ENCODE measurements at regions not wholly inside any gene's neighbourhood (a gene's known extent, or its start where the extent isn't known, plus 50 kb on each side); places are given as distances from the start of the nearest gene placed in this dataset.
"Not testable (repeated sequence)": the region's sequence is repeated elsewhere in the genome, so short reads cannot be mapped to it uniquely, and the experiment has no call there.

DNA sequence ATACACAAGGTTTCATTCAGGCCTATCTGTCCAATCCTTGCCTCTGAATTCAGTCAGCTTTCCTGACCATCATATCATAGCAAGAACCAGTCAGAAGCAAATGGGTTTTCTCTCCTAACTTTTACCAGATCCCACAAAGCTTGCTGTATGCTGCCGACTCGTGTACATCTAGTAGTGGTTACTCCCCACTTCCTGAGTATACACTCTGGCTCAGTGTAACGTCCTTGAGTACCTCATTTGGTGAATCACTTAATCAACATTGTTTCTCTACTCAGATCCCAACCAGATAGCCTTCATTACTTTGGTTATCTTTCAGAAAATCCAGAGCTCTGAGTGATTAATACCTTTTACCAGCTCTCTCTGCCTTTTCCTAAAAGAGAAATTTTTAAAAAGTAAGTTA is 728.2 kb downstream of the GALC start:
- TF ChIP-seq POLR2A (IDR thresholded peaks at IDR 0.05; ENCODE audit: low read depth, low read length): no peak
- DNase-seq (ENCODE audit: insufficient read length, low spot score) (no peak), FAIRE-seq (no peak)

DNA sequence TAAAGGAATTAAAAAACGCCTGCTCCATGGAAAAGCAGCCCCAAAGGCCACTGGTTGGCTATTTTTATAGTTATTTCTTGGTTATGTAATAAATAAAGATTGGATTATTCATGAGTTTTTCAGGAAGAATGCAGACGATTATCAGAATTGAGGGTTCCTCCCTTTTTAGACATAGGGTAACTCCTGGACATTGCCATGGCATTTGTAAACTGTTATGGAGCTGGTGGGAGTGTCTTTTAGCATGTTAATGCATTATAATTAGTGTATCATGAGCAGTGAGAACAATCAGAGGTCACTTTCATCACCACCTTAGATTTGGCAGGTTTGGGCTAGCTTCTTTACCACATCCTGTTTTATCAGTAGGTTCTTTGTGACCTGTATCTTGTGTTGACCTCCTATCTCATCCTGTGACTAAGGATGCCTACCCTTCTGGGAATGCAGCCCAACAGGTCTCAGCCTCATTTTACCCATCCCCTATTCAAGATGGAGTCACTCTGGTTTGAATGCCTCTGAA is 728.7 kb downstream of the GALC start:
- no peak for TF ChIP-seq POLR2A (IDR thresholded peaks at IDR 0.05; ENCODE audit: low read depth, low read length)
- DNase-seq (ENCODE audit: insufficient read length, low spot score) (no peak), FAIRE-seq (no peak)

DNA sequence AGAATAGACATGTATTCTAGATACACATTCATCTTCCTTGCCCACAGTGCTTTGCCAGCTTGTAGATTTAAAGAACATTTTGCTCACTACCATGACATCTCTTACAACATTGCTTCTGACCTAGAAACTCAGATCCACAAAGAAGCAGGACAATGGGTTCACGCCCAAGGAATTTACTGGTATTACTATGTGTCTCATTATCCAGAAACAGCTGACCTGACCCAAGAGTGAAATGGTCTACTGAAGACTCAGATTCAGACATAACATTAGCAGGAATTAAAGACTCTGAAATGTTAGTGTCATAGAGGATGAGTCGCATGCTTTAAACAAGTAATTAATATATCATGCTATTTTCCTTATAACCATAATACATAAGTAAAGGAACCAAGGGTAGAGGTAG is 731.4 kb downstream of the GALC start:
- FAIRE-seq (no peak), DNase-seq (ENCODE audit: insufficient read length, low spot score) (no peak)
- TF ChIP-seq POLR2A (IDR thresholded peaks at IDR 0.05; ENCODE audit: low read depth, low read length): no peak

DNA sequence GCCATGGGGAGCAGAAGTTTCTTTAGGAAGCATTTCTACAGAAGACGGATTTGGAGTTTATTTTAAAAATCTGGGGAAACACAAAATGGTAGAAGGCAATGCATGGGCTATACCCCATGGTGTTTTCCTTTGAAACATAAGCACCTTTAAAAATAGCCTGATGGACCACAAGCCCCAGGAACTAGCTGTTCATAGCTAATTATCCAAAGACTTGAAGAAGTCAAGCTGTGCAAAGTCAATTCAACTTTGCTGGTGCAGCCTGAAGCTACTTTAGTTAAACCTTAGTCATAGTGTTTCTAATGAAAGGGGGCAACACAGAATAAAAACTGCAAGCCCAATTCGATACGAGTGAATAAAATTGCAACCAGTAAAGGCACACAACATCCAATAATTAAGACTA is 732.5 kb downstream of the GALC start:
- no peak for TF ChIP-seq POLR2A (IDR thresholded peaks at IDR 0.05; ENCODE audit: low read depth, low read length)
- FAIRE-seq (no peak), DNase-seq (ENCODE audit: insufficient read length, low spot score) (no peak)

DNA sequence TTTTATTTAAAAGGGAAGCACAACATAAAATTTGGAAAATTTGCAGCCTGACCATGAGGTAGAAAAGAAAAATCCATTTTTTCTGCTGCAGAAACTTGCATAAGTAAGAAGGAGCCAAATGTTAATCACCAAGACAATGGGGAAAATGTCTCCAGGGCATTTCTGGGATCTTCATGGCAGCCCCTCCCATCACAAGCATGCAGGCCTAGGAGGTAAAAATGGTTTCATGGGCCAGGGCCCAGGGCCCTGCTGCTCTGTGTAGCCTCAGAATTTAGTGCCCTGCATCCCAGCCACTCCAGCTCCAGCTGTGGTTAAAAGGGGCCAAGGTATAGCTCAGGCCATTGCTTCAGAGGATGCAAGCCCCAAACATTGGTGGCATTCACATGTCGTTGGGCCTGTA is 735.6 kb downstream of the GALC start:
- FAIRE-seq (no peak), DNase-seq (ENCODE audit: insufficient read length, low spot score) (no peak)

DNA sequence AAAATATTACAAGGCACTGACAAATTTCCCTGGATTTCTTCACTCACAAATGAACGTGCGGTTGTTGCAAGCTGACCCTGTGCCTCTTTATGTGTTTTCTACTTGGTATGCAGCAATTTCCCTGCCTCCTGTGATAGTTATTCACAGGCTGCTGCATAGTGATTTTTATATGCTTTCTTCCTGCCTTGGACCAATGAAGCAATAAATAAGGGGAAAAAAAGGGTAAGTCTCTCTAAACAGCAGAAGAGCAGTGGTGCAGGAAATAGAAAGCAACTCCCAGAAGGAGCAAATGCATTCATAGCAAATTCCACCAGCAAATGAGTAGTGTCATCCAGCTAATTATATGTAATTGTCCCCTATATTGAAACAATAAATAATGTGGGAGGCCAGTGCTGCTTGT is 737.9 kb downstream of the GALC start:
- no peak for DNase-seq (ENCODE audit: insufficient read length, low spot score)
- FAIRE-seq: no peak
- TF ChIP-seq POLR2A (IDR thresholded peaks at IDR 0.05; ENCODE audit: low read depth, low read length): no peak

More for the DNA sequence above, 735.6 kb downstream of the GALC start:
- no peak for TF ChIP-seq POLR2A (IDR thresholded peaks at IDR 0.05; ENCODE audit: low read depth, low read length)

DNA sequence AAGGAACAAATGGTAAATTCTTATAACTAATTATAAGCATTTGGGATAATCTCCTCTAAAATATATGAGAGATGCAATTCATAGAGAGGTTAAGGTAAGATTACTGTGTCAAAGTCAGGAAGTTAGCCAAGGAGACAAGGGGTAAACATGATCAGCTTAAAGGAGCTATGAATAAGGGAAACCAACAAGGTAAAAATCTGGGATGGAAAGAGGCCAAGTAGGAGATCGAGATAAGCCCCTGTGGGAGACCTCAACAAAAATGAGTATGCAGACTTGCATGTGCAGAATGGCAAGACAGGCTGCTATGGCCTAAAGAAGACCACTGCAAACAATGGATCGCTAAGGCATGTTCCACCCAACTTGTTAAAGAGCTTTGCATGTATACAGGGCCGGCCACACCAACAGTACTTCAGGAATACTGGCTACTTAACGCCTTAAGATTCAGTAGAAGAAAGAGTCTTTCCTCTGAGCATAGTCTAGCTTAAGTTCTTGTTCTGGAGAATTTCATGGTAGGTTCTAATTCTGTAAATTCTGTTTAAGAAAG is 738.6 kb downstream of the GALC start:
- no peak for TF ChIP-seq POLR2A (IDR thresholded peaks at IDR 0.05; ENCODE audit: low read depth, low read length)
- DNase-seq (ENCODE audit: insufficient read length, low spot score) (no peak), FAIRE-seq (no peak)

DNA sequence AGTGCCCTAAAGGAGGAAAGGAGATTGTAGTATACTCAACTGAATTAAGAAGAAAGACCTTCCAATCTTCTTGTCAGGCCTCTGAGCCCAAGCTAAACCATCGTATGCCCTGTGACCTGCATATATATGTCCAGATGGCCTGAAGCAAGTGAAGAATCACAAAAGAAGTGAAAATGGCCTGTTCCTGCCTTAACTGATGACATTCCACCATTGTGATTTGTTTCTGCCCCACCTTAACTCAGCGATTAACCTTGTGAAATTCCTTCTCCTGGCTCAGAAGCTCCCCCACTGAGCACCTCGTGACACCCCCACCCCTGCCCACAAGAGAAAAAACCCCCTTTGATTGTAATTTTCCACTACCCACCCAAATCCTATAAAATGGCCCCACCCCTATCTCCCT is 739.2 kb downstream of the GALC start:
- not testable (repeated sequence) for DNase-seq (ENCODE audit: insufficient read length, low spot score); FAIRE-seq

DNA sequence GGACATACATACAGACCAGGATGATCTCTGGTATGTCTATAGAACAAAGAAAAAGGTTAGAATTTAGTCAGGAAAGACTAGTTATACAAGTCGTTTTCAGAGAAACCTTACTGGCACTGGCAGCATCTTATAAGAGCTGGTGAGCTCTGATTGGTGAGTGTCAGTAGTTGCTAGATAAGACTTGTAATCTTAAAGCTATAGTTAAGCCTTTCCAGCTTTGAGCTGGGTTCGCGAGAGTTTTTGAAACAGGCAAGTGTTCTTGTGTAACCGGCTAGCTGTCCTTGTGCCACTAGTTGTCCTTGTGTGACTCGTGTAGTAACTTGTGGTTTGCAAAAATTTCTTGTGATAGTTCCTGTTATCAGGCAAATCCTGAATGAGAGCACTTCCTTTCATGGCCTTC is 740.9 kb downstream of the GALC start:
- DNase-seq (ENCODE audit: insufficient read length, low spot score) (no peak), FAIRE-seq (no peak)
- no peak for TF ChIP-seq POLR2A (IDR thresholded peaks at IDR 0.05; ENCODE audit: low read depth, low read length)

DNA sequence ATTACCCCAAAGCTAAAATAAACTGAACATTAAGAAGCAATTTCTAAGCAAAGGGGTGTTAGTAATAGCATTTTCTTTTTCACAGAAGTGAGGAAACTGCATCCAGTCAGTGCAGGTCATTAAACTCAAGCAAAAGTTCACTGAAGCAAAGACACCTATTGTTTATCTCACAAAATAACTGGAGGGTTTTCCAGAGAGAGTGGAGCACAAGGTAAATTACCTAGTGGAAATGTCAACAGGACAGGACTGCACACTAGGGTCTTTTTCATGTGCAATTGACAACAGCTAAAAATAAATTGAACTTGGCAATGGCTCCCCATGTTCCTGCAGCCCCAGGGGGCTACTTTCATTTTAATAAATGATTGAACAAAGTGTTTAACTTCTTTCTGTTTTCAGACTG is 742.0 kb downstream of the GALC start:
- DNase-seq (ENCODE audit: insufficient read length, low spot score) (no peak), FAIRE-seq (no peak)
- TF ChIP-seq POLR2A (IDR thresholded peaks at IDR 0.05; ENCODE audit: low read depth, low read length): no peak

DNA sequence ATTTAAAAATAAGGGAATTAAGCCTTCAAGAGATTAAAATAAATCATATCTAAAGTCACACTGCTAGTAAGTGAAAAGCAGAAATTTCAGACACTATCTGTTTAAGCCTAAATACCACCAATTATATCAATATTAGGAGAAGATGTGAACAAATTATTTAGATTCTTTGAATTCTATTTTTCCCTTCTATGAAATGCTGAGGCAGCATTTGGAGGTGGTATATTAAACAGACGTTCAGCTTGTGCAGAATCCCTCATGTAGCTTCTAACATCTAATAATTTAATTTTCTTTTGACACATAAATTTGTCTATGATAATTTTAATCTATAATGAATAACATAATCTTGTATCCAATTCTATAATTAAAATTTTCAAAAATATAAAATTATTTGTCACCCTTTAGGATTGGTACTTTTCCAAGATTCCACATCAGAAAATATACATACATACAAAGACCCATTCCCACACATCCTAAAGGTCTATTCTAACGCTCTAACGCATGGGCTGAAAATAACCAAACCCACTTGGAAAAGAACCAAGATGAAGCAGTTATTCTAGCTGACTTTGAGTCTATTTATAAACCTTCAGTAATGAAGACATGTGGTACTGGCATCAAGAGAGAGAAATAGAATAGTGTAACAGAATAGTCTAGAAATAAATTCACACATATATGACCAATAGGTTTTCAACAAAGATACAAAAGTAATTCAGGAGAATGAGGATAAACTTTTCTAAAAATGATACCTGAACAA is 751.8 kb downstream of the GALC start:
- no peak for TF ChIP-seq POLR2A (IDR thresholded peaks at IDR 0.05; ENCODE audit: low read depth, low read length)
- FAIRE-seq (no peak), DNase-seq (ENCODE audit: insufficient read length, low spot score) (no peak)

DNA sequence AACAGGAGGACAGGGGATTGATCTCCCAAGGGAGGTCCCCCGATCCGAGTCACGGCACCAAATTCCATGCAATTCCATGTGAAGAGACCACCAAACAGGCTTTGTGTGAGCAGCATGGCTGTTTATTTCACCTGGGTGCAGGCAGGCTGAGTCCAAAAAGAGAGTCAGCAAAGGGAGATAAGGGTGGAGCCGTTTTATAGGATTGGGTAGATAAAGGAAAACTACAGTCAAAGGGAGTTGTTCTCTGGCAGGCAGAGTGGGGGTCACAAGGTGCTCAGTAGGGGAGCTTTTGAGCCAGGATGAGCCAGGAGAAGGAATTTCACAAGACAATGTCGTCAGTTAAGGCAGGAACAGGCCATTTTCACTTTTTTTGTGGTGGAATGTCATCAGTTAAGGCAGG is 752.7 kb downstream of the GALC start:
- FAIRE-seq; DNase-seq (ENCODE audit: insufficient read length, low spot score): not testable (repeated sequence)

DNA sequence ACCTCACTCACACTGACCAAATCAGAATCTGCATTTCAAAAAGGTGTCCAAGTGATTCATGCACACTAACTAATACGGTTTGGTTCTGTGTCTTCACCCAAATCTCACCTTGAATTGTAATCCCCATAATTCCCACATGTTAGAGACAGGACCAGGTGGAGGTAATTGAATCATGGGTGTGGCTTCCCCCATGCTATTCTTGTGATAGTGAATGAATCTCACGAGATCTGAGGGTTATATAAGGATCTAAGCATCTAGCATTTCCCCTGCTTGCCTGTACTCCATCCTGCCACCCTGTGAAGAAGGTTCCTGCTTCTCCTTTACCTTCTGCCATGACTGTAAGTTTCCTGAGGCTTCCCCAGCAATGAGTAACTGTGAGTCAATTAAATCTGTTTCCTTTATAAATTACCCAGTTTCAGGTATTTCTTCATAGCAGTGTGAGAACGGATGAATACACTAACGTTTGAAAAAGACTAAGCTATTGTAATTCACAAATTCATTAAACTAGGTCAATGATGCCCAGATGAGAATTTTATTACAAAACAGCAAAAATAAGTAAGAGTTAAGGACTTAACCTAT is 759.1 kb downstream of the GALC start:
- FAIRE-seq (no peak), DNase-seq (ENCODE audit: insufficient read length, low spot score) (no peak)
- no peak for TF ChIP-seq POLR2A (IDR thresholded peaks at IDR 0.05; ENCODE audit: low read depth, low read length)

DNA sequence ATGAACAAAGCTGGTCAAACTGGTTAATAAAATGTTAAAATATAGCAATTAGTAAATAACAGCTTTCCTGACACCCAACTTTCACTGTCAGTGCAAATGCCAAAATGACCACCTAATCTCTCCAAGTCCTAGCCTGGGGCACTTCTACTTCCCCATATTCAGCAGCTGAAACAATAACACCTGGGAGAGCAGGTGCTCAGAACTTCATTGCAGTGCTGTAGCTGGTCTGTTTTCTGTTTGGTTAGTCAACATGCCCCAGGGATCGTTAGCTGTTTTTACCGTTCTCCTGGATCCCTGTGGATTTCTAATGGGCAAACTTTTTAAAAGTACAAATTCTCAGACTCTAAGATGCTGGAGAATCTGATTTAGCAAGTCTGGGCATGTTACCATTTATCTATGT is 759.7 kb downstream of the GALC start:
- DNase-seq (ENCODE audit: insufficient read length, low spot score) (no peak), FAIRE-seq (no peak)
- TF ChIP-seq POLR2A (IDR thresholded peaks at IDR 0.05; ENCODE audit: low read depth, low read length): no peak
